H9 (cell line): ENCODE measurements at regions not wholly inside any gene's neighbourhood (a gene's known extent, or its start where the extent isn't known, plus 50 kb on each side); places are given as distances from the start of the nearest gene placed in this dataset.

Experiments used
- DNase-seq: peaks from one replicate; pipeline ENCODE4 v3.0.0-alpha.2; 2017
- H2AFZ ChIP-seq: one replicate; pipeline ENCODE4 v1.6.1; 2013; ENCODE audit warnings: mild to moderate bottlenecking, low read length, control low read depth, moderate library complexity
- H2AK5ac ChIP-seq: 2 replicates; pipeline ENCODE4 v1.6.1; 2013; ENCODE audit warnings: low read length, control low read depth, mixed read lengths; ENCODE audit not compliant: insufficient read length
- H2BK120ac ChIP-seq: one replicate; pipeline ENCODE4 v1.6.1; 2013; ENCODE audit warnings: low read depth, mild to moderate bottlenecking, low read length, control low read depth, inconsistent platforms; ENCODE audit not compliant: poor library complexity, severe bottlenecking
- H2BK12ac ChIP-seq: 2 replicates; pipeline ENCODE4 v1.6.1; 2013; ENCODE audit warnings: low read length, control low read depth, mixed read lengths, low read depth; ENCODE audit not compliant: insufficient read length
- H2BK15ac ChIP-seq: 2 replicates; pipeline ENCODE4 v1.6.1; 2013; ENCODE audit warnings: low read depth, low read length, control low read depth
- H2BK20ac ChIP-seq: one replicate; pipeline ENCODE4 v1.6.1; 2013; ENCODE audit warnings: low read depth, mild to moderate bottlenecking, low read length, control low read depth, inconsistent platforms; ENCODE audit not compliant: poor library complexity, severe bottlenecking
- H2BK5ac ChIP-seq: 2 replicates; pipeline ENCODE4 v1.6.1; 2013; ENCODE audit warnings: low read length, control low read depth, mixed read lengths; ENCODE audit not compliant: insufficient read length
- H3K14ac ChIP-seq: 2 replicates; pipeline ENCODE4 v1.6.1; 2013; ENCODE audit warnings: low read length, control low read depth; ENCODE audit not compliant: insufficient read depth
- H3K18ac ChIP-seq: 2 replicates; pipeline ENCODE4 v1.6.1; 2013; ENCODE audit warnings: low read depth, mild to moderate bottlenecking, mixed read lengths, low read length, control low read depth; ENCODE audit not compliant: insufficient read length
- H3K23ac ChIP-seq: 2 replicates; pipeline ENCODE4 v1.6.1; 2013; ENCODE audit warnings: low read length, control low read depth, mixed read lengths, low read depth; ENCODE audit not compliant: insufficient read length
- H3K23me2 ChIP-seq: 2 replicates; pipeline ENCODE4 v1.6.1; 2013; ENCODE audit warnings: low read depth, mild to moderate bottlenecking, mixed read lengths, low read length, control low read depth; ENCODE audit not compliant: insufficient read length, poor library complexity, severe bottlenecking
- H3K27ac ChIP-seq: 2 replicates; pipeline ENCODE4 v1.5.1; 2013; ENCODE audit warnings: low read length, control low read depth, mixed read lengths, low read depth; ENCODE audit not compliant: insufficient read length
- H3K27me3 ChIP-seq: 2 replicates; pipeline ENCODE4 v1.6.1; 2013; ENCODE audit warnings: low read length, control low read depth, inconsistent platforms; ENCODE audit not compliant: insufficient read depth
- H3K4ac ChIP-seq: 2 replicates; pipeline ENCODE4 v1.6.1; 2013; ENCODE audit warnings: low read depth, mild to moderate bottlenecking, control low read depth, inconsistent platforms, low read length, moderate library complexity
- H3K4me1 ChIP-seq: 2 replicates; pipeline ENCODE4 v1.6.1; 2013; ENCODE audit warnings: low read length, control low read depth, inconsistent platforms; ENCODE audit not compliant: insufficient read depth
- H3K4me2 ChIP-seq: 2 replicates; pipeline ENCODE4 v1.6.1; 2013; ENCODE audit warnings: low read length, control low read depth, mixed read lengths; ENCODE audit not compliant: insufficient read length, insufficient read depth
- H3K56ac ChIP-seq: 2 replicates; pipeline ENCODE4 v1.6.1; 2013; ENCODE audit warnings: low read depth, mild to moderate bottlenecking, mixed read lengths, low read length, control low read depth; ENCODE audit not compliant: insufficient read length
- H3K79me1 ChIP-seq: 2 replicates; pipeline ENCODE4 v1.6.1; 2013; ENCODE audit warnings: low read depth, mild to moderate bottlenecking, moderate library complexity, low read length, control low read depth, inconsistent platforms; ENCODE audit not compliant: insufficient read depth, poor library complexity, severe bottlenecking
- H3K79me2 ChIP-seq: 2 replicates; pipeline ENCODE4 v1.6.1; 2013; ENCODE audit warnings: low read length, control low read depth, inconsistent platforms; ENCODE audit not compliant: insufficient read depth
- H3K9ac ChIP-seq: 2 replicates; pipeline ENCODE4 v1.6.1; 2013; ENCODE audit warnings: low read length, control low read depth, mixed read lengths; ENCODE audit not compliant: insufficient read length; ENCODE audit errors: extremely low read depth
- H3K9me3 ChIP-seq: one replicate; pipeline ENCODE4 v1.6.1; 2013; ENCODE audit warnings: low read depth, low read length, inconsistent platforms; ENCODE audit not compliant: control insufficient read depth
- H3T11ph ChIP-seq: one replicate; pipeline ENCODE4 v1.6.1; 2013; ENCODE audit warnings: mild to moderate bottlenecking, low read length, control low read depth, inconsistent platforms
- H4K20me1 ChIP-seq: one replicate; pipeline ENCODE4 v1.6.1; 2013; ENCODE audit not compliant: control insufficient read depth, insufficient read length, insufficient read depth
- H4K5ac ChIP-seq: 2 replicates; pipeline ENCODE4 v1.6.1; 2013; ENCODE audit warnings: low read depth, mild to moderate bottlenecking, mixed read lengths, low read length, control low read depth; ENCODE audit not compliant: insufficient read length
- H4K8ac ChIP-seq: replicated peaks from 2 replicates; pipeline ENCODE4 v1.6.1; 2013; ENCODE audit warnings: low read length, control low read depth, mixed read lengths, low read depth; ENCODE audit not compliant: insufficient read length
- H4K91ac ChIP-seq: 2 replicates; pipeline ENCODE4 v1.6.1; 2013; ENCODE audit warnings: low read depth, mild to moderate bottlenecking, moderate library complexity, mixed read lengths, low read length, control low read depth; ENCODE audit not compliant: insufficient read length
- H3K27ac Mint-ChIP-seq, 3 experiments: 2 replicates in 2 of 3; 3 replicates in 1 of 3; pipeline ENCODE4 v1.8.0; 2020 to 2021; ENCODE audit warnings: mixed read lengths in 3 of 3, mild to moderate bottlenecking in 1 of 3, moderate library complexity in 1 of 3
- H3K27me3 Mint-ChIP-seq: 2 replicates; pipeline ENCODE4 v1.8.0; 2021; ENCODE audit warnings: low read depth, mild to moderate bottlenecking, moderate library complexity, mixed read lengths
- H3K36me3 Mint-ChIP-seq, 3 experiments: 2 replicates in 2 of 3; 3 replicates in 1 of 3; pipeline ENCODE4 v1.8.0; 2020 to 2021; ENCODE audit warnings: low read depth in 3 of 3, mixed read lengths in 3 of 3; ENCODE audit not compliant: insufficient read depth in 1 of 3
- H3K4me1 Mint-ChIP-seq, 2 experiments: 2 replicates each; pipeline ENCODE4 v1.8.0; 2020; ENCODE audit warnings: mixed read lengths in 2 of 2
- H3K4me3 Mint-ChIP-seq, 2 experiments: 2 replicates in 1 of 2; 3 replicates in 1 of 2; pipeline ENCODE4 v1.8.0; 2020 to 2021; ENCODE audit warnings: mild to moderate bottlenecking in 2 of 2, mixed read lengths in 2 of 2, moderate library complexity in 1 of 2
- H3K9me3 Mint-ChIP-seq, 2 experiments: 2 replicates in 1 of 2; 3 replicates in 1 of 2; pipeline ENCODE4 v1.8.0; 2020; ENCODE audit warnings: mild to moderate bottlenecking in 2 of 2, mixed read lengths in 2 of 2, moderate library complexity in 1 of 2
- WGBS: extraction: QIAGEN DNeasy Blood & Tissue Kit; methylation state at CpG from one replicate; pipeline ENCODE4 v1.1.7; 2013; ENCODE audit warnings: missing lambda C conversion rate, low lambda C conversion rate, mixed read lengths; ENCODE audit not compliant: insufficient read length; ENCODE audit errors: extremely low coverage; 5-methylcytosine and 5-hydroxymethylcytosine counted together
- TF ChIP-seq, protein P1 (sequence below): fragments of 200-600 bp; sonication (generic); conservative IDR thresholded peaks from 3 replicates; pipeline ENCODE4 v1.8.0; 2021; ENCODE audit warnings: antibody characterized with exemption, mild to moderate bottlenecking

DNA sequence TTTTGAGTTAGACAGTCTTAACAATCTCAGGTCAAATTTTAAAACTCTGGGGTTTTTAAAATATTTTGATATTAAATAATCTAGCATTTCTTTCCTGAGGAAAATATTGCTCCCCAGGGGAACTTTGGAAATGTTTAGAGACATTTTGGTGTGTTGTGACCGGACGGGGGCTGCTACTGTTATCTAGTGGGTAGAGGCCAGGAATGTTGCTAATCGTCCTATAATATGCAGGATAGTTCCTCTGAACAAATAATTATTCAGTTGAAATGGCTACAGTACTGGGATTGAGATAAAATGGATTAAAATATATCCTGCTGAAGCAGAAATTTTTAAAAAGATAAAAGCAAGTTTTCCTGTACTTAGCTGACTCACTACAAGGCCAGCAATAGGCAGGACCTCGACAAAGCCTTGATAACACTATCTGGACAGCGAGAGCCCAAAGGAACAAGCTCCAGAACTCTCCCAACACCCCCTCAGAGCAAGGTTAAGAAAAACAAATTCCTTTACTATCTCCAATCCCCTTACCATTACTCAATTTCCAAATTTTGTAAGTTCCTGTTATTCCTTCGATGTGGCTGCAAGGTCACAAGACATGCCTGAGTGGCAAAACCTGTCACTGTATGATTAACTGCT lies 1407.4 kb downstream of the SUCLG1 start:
- peaks cover 8 to 9% of the 10 kb centered on the region in 2 experiments; a peak in 4 of 5 replicates for H3K9me3 Mint-ChIP-seq
- Histone ChIP-seq H3K9me3 (no peaks in the 10 kb centered on the region), H2AFZ (no peak overlapping the region), H3K23ac (no peak overlapping the region), H3K4me1 (no peaks in the 10 kb centered on the region), H2BK120ac (no peak overlapping the region), H3K9ac (no peak overlapping the region), H3K27me3 (no peaks in the 10 kb centered on the region), H3K23me2 (no peaks in the 10 kb centered on the region), H3K4ac (no peak overlapping the region), H3K18ac (no peak overlapping the region), H3K4me2 (no peak overlapping the region), H2BK20ac (no peak overlapping the region), H2BK15ac (no peak overlapping the region), H4K20me1 (no peaks in the 10 kb centered on the region), H2BK5ac (no peak overlapping the region), H3K14ac (no peak overlapping the region), H4K5ac (no peak overlapping the region), H2AK5ac (no peak overlapping the region), H3K79me1 (no peaks in the 10 kb centered on the region), H3K27ac (no peak overlapping the region), H3K56ac (no peak overlapping the region), H3K79me2 (no peaks in the 10 kb centered on the region), H2BK12ac (no peak overlapping the region), H4K91ac (no peak overlapping the region), H4K8ac (no peak overlapping the region), H3T11ph (no peak overlapping the region)
- H3K4me1 Mint-ChIP-seq: no peaks in the 10 kb centered on the region
- H3K27me3 Mint-ChIP-seq: no peaks in the 10 kb centered on the region
- no peak overlapping the region for H3K4me3 Mint-ChIP-seq
- H3K36me3 Mint-ChIP-seq: peaks cover 0 to 7% (median 4%) of the 10 kb centered on the region in 3 experiments; a peak in 5 of 7 replicates
- H3K27ac Mint-ChIP-seq: no peak overlapping the region
- DNase-seq: no peak
- TF ChIP-seq, protein P1, sequence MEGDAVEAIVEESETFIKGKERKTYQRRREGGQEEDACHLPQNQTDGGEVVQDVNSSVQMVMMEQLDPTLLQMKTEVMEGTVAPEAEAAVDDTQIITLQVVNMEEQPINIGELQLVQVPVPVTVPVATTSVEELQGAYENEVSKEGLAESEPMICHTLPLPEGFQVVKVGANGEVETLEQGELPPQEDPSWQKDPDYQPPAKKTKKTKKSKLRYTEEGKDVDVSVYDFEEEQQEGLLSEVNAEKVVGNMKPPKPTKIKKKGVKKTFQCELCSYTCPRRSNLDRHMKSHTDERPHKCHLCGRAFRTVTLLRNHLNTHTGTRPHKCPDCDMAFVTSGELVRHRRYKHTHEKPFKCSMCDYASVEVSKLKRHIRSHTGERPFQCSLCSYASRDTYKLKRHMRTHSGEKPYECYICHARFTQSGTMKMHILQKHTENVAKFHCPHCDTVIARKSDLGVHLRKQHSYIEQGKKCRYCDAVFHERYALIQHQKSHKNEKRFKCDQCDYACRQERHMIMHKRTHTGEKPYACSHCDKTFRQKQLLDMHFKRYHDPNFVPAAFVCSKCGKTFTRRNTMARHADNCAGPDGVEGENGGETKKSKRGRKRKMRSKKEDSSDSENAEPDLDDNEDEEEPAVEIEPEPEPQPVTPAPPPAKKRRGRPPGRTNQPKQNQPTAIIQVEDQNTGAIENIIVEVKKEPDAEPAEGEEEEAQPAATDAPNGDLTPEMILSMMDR: no peak
- no CpG with 5 or more reads among the region's 6 CpGs for WGBS
